ENCODE measurements at regions not wholly inside any gene's neighbourhood (a gene's known extent, or its start where the extent isn't known, plus 50 kb on each side); places are given as distances from the start of the nearest gene placed in this dataset.
"Not testable (repeated sequence)": the region's sequence is repeated elsewhere in the genome, so short reads cannot be mapped to it uniquely, and the experiment has no call there.

- H3K27ac ChIP-seq (ENCODE audit: poor library complexity, severe bottlenecking); H3K4me3 ChIP-seq (ENCODE audit: severe bottlenecking); H3K36me3 ChIP-seq (ENCODE audit: low read depth); H3K27me3 ChIP-seq (ENCODE audit: insufficient read depth, poor library complexity, severe bottlenecking); DNase-seq (ENCODE audit: low spot score); ATAC-seq (ENCODE audit: low read depth); H3K9me3 ChIP-seq (ENCODE audit: severe bottlenecking); H3K4me1 ChIP-seq (ENCODE audit: insufficient read depth, poor library complexity, severe bottlenecking): not testable (repeated sequence)
These were observed 179.7 kb upstream of the ZNF658 start for GRCh38 chr9:66720845-66721244.

- not testable (repeated sequence) for H3K9me3 ChIP-seq (ENCODE audit: severe bottlenecking); H3K4me1 ChIP-seq (ENCODE audit: insufficient read depth, poor library complexity, severe bottlenecking); H3K27ac ChIP-seq (ENCODE audit: poor library complexity, severe bottlenecking); H3K36me3 ChIP-seq (ENCODE audit: low read depth); H3K27me3 ChIP-seq (ENCODE audit: insufficient read depth, poor library complexity, severe bottlenecking); ATAC-seq (ENCODE audit: low read depth); H3K4me3 ChIP-seq (ENCODE audit: severe bottlenecking); DNase-seq (ENCODE audit: low spot score)
These were observed 173.0 kb upstream of the ZNF658 start for GRCh38 chr9:66727540-66727939.

DNA sequence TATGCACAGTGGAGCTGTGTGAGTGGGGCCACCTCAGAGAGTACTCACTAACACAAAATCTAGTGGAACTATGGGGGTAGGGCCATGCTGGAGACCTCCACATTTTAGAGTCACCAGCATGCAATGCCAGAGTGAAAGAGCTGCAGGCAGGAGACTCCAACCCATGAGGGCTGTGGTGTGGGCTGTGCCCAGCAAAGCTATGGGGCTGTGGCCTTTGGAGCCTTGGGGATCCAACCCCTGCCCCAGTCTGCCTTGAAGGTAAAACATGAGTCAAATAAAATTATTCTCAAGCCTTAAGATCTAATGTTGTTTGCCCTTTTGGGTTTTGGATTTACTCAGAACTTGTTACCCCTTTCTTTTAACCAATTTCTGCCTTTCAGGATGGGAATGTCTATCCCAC, 163.8 kb upstream of the ZNF658 start:
- H3K27me3 ChIP-seq (ENCODE audit: insufficient read depth, poor library complexity, severe bottlenecking); H3K9me3 ChIP-seq (ENCODE audit: severe bottlenecking): not testable (repeated sequence)
- peak; percentile 19 for DNase-seq (ENCODE audit: low spot score)

DNA sequence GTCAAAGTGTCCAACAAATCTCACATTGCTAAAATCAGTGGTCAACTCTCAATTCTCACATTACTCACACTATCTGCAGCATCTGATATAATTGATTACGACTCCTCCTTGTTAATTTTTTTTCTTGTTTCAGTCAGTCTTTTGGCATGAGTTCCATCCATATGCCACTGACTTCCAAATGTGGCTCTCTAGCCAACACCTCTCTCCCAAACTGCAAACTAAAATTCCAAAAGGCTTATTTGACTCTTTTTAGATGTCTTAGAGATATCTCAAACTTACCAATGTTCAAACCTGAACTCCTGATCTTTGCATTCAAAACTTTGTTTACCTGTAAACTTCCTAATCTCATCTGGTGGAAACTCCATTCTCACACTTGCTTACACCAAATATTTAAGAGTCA, 162.1 kb upstream of the ZNF658 start:
- H3K36me3 ChIP-seq (ENCODE audit: low read depth); H3K9me3 ChIP-seq (ENCODE audit: severe bottlenecking); H3K27ac ChIP-seq (ENCODE audit: poor library complexity, severe bottlenecking); H3K27me3 ChIP-seq (ENCODE audit: insufficient read depth, poor library complexity, severe bottlenecking); H3K4me3 ChIP-seq (ENCODE audit: severe bottlenecking); ATAC-seq (ENCODE audit: low read depth); H3K4me1 ChIP-seq (ENCODE audit: insufficient read depth, poor library complexity, severe bottlenecking); DNase-seq (ENCODE audit: low spot score): not testable (repeated sequence)

More for the DNA sequence above, 163.8 kb upstream of the ZNF658 start:
- H3K36me3 ChIP-seq (ENCODE audit: low read depth); H3K4me3 ChIP-seq (ENCODE audit: severe bottlenecking); H3K4me1 ChIP-seq (ENCODE audit: insufficient read depth, poor library complexity, severe bottlenecking); ATAC-seq (ENCODE audit: low read depth); H3K27ac ChIP-seq (ENCODE audit: poor library complexity, severe bottlenecking): not testable (repeated sequence)

- H3K4me3 ChIP-seq (ENCODE audit: severe bottlenecking); H3K36me3 ChIP-seq (ENCODE audit: low read depth); DNase-seq (ENCODE audit: low spot score); ATAC-seq (ENCODE audit: low read depth); H3K27ac ChIP-seq (ENCODE audit: poor library complexity, severe bottlenecking); H3K27me3 ChIP-seq (ENCODE audit: insufficient read depth, poor library complexity, severe bottlenecking); H3K4me1 ChIP-seq (ENCODE audit: insufficient read depth, poor library complexity, severe bottlenecking); H3K9me3 ChIP-seq (ENCODE audit: severe bottlenecking): not testable (repeated sequence)
These were observed 160.4 kb upstream of the ZNF658 start for GRCh38 chr9:66740136-66740535.

GRCh38 chr9:66745846-66746245, 154.7 kb upstream of the ZNF658 start:
- not testable (repeated sequence) for ATAC-seq (ENCODE audit: low read depth); H3K4me1 ChIP-seq (ENCODE audit: insufficient read depth, poor library complexity, severe bottlenecking); H3K36me3 ChIP-seq (ENCODE audit: low read depth); H3K4me3 ChIP-seq (ENCODE audit: severe bottlenecking); H3K27ac ChIP-seq (ENCODE audit: poor library complexity, severe bottlenecking); H3K27me3 ChIP-seq (ENCODE audit: insufficient read depth, poor library complexity, severe bottlenecking); H3K9me3 ChIP-seq (ENCODE audit: severe bottlenecking); DNase-seq (ENCODE audit: low spot score)

- not testable (repeated sequence) for DNase-seq (ENCODE audit: low spot score); H3K27me3 ChIP-seq (ENCODE audit: insufficient read depth, poor library complexity, severe bottlenecking); H3K27ac ChIP-seq (ENCODE audit: poor library complexity, severe bottlenecking); H3K36me3 ChIP-seq (ENCODE audit: low read depth); H3K4me1 ChIP-seq (ENCODE audit: insufficient read depth, poor library complexity, severe bottlenecking); H3K4me3 ChIP-seq (ENCODE audit: severe bottlenecking); H3K9me3 ChIP-seq (ENCODE audit: severe bottlenecking); ATAC-seq (ENCODE audit: low read depth)
These were observed 148.1 kb upstream of the ZNF658 start for GRCh38 chr9:66752324-66752923.

- H3K9me3 ChIP-seq (ENCODE audit: severe bottlenecking); H3K4me1 ChIP-seq (ENCODE audit: insufficient read depth, poor library complexity, severe bottlenecking); H3K36me3 ChIP-seq (ENCODE audit: low read depth); H3K27ac ChIP-seq (ENCODE audit: poor library complexity, severe bottlenecking); H3K4me3 ChIP-seq (ENCODE audit: severe bottlenecking); DNase-seq (ENCODE audit: low spot score); ATAC-seq (ENCODE audit: low read depth); H3K27me3 ChIP-seq (ENCODE audit: insufficient read depth, poor library complexity, severe bottlenecking): not testable (repeated sequence)
These were observed 140.6 kb upstream of the ZNF658 start for GRCh38 chr9:66759825-66760492.

DNA sequence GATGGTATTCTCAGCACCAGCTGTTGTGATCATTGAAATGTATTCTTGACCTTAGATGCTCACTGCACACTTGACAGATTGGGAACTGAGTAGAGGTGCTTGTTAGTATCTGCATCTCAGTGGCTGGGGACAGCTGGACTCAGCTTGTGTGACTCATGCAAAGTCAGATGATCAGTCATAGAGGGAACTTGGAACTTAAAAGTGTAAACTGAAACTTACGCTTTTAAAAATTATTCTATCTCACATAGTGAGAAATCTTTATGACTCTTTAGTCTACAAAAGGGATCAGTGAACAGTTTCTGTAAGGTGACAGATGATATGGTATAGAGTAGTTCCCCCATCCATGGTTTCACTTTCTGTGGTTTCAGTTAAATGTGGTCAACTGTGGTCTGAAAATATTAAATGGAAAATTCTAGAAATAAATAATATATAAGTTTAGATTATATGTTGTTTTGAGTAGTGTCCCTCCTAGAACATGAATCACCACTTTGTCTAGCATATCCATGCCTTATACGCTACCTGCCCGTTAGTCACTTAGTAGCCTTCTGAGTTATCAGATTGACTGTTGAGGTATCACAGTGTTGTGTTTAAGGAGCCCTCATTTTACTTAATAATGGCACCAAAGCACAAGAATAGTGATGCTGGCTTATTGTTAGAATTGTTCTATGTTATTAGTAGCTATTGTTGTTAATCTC, 135.6 kb upstream of the ZNF658 start:
- DNase-seq (ENCODE audit: low spot score); H3K4me3 ChIP-seq (ENCODE audit: severe bottlenecking); H3K27me3 ChIP-seq (ENCODE audit: insufficient read depth, poor library complexity, severe bottlenecking); ATAC-seq (ENCODE audit: low read depth); H3K36me3 ChIP-seq (ENCODE audit: low read depth); H3K4me1 ChIP-seq (ENCODE audit: insufficient read depth, poor library complexity, severe bottlenecking); H3K27ac ChIP-seq (ENCODE audit: poor library complexity, severe bottlenecking); H3K9me3 ChIP-seq (ENCODE audit: severe bottlenecking): not testable (repeated sequence)

DNA sequence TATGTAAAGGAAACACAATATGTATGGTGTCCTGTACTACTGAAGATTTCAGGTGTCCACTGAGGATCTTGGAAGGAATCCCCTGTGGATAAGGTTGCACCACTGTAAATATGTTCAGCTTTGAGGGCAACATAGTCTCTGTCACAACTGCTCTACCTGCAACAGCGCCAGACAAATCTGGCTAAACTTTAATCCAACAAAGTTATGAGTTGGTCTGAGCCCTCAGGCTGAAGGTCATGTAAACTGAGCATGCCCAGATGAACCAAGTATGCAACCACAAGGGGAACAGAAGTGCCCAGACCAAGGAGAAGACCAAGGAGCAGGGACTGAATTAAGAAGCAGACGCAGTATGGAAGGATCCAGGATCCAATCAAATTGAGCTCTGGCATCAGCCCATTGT, 135.0 kb upstream of the ZNF658 start:
- not testable (repeated sequence) for H3K27me3 ChIP-seq (ENCODE audit: insufficient read depth, poor library complexity, severe bottlenecking); H3K4me1 ChIP-seq (ENCODE audit: insufficient read depth, poor library complexity, severe bottlenecking); ATAC-seq (ENCODE audit: low read depth); H3K9me3 ChIP-seq (ENCODE audit: severe bottlenecking); H3K27ac ChIP-seq (ENCODE audit: poor library complexity, severe bottlenecking); H3K36me3 ChIP-seq (ENCODE audit: low read depth); H3K4me3 ChIP-seq (ENCODE audit: severe bottlenecking); DNase-seq (ENCODE audit: low spot score)

DNA sequence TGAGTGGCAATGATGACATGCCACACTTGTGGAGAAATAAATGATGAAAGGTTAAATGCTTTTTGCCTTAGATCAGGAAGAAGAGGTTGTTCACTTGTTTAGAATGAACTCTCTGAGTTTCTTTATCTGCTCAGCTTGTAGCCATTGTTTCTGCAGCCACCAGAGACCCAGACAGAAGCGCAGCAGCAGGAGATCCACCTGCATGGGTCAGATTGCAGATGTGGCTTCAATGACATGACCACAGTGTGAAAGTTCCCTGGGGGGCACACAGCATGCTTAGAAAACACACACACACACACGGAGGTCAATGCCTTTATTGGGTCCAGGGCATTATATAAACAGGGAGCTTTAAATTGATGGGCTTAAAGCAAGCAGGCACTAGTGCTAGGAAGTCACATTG, 129.0 kb upstream of the ZNF658 start:
- H3K27ac ChIP-seq (ENCODE audit: poor library complexity, severe bottlenecking); DNase-seq (ENCODE audit: low spot score); H3K9me3 ChIP-seq (ENCODE audit: severe bottlenecking); H3K4me1 ChIP-seq (ENCODE audit: insufficient read depth, poor library complexity, severe bottlenecking); ATAC-seq (ENCODE audit: low read depth); H3K27me3 ChIP-seq (ENCODE audit: insufficient read depth, poor library complexity, severe bottlenecking); H3K4me3 ChIP-seq (ENCODE audit: severe bottlenecking); H3K36me3 ChIP-seq (ENCODE audit: low read depth): not testable (repeated sequence)

Data from RWPE2 (cell line).